ENCODE measurements at regions not wholly inside any gene's neighbourhood (a gene's known extent, or its start where the extent isn't known, plus 50 kb on each side); places are given as distances from the start of the nearest gene placed in this dataset.
A peak's percentile ranks its signal among the peaks of the same experiment; 100 is the strongest.

- no peak for FAIRE-seq
- H3K27me3 ChIP-seq (ENCODE audit: control insufficient read depth in 3 of 3, insufficient read depth in 3 of 3, low read length in 3 of 3) = no peaks in the 10 kb centered on the region
These were observed 72.8 kb upstream of the RARB start for GRCh38 chr3:25355034-25355885.

GRCh38 chr3:25355998-25356397 is 72.1 kb upstream of the RARB start:
- FAIRE-seq (no peak), DNase-seq (no peak)
- no peaks in the 10 kb centered on the region for H3K27me3 ChIP-seq (ENCODE audit: control insufficient read depth in 3 of 3, insufficient read depth in 3 of 3, low read length in 3 of 3)
- no peaks in the 10 kb centered on the region for H3K36me3 ChIP-seq (ENCODE audit: control insufficient read depth in 3 of 3, insufficient read depth in 2 of 3, low read depth in 1 of 3, low read length in 3 of 3)
- H3K27ac ChIP-seq (ENCODE audit: low read depth in 1 of 3, low read length in 2 of 3) = no peak overlapping the region
- 72 to 81% (median 81%) methylated on average over 3 of the region's 3 CpGs for WGBS, 3 donors
- H3K4me1 ChIP-seq (ENCODE audit: control insufficient read depth in 3 of 3, insufficient read depth in 2 of 3, low read depth in 1 of 3, low read length in 2 of 3) = no peaks in the 10 kb centered on the region
- H3K9me3 ChIP-seq (ENCODE audit: control insufficient read depth in 2 of 2, insufficient read depth in 1 of 2, low read depth in 1 of 2, low read length in 1 of 2) = no peaks in the 10 kb centered on the region
- H3K4me3 ChIP-seq (ENCODE audit: low read depth in 1 of 3, low read length in 3 of 3) = no peak overlapping the region

More at GRCh38 chr3:25355034-25355885, 72.8 kb upstream of the RARB start:
- no peaks in the 10 kb centered on the region for H3K36me3 ChIP-seq (ENCODE audit: control insufficient read depth in 3 of 3, insufficient read depth in 2 of 3, low read depth in 1 of 3, low read length in 3 of 3)
- no peak for DNase-seq
- WGBS, 3 donors = 45 to 56% (median 47%) methylated on average over 4 of the region's 4 CpGs
- no peak overlapping the region for H3K4me3 ChIP-seq (ENCODE audit: low read depth in 1 of 3, low read length in 3 of 3)
- H3K9me3 ChIP-seq (ENCODE audit: control insufficient read depth in 2 of 2, insufficient read depth in 1 of 2, low read depth in 1 of 2, low read length in 1 of 2) = no peaks in the 10 kb centered on the region
- no peak overlapping the region for H3K27ac ChIP-seq (ENCODE audit: low read depth in 1 of 3, low read length in 2 of 3)
- no peaks in the 10 kb centered on the region for H3K4me1 ChIP-seq (ENCODE audit: control insufficient read depth in 3 of 3, insufficient read depth in 2 of 3, low read depth in 1 of 3, low read length in 2 of 3)

- Histone ChIP-seq H3K4me3 (ENCODE audit: low read depth in 1 of 3, low read length in 3 of 3) (no peak overlapping the region), H3K36me3 (ENCODE audit: control insufficient read depth in 3 of 3, insufficient read depth in 2 of 3, low read depth in 1 of 3, low read length in 3 of 3) (no peaks in the 10 kb centered on the region), H3K4me1 (ENCODE audit: control insufficient read depth in 3 of 3, insufficient read depth in 2 of 3, low read depth in 1 of 3, low read length in 2 of 3) (peaks cover 0 to 2% (median 0%) of the 10 kb centered on the region in 3 donors), H3K27ac (ENCODE audit: low read depth in 1 of 3, low read length in 2 of 3) (no peak overlapping the region), H3K27me3 (ENCODE audit: control insufficient read depth in 3 of 3, insufficient read depth in 3 of 3, low read length in 3 of 3) (no peaks in the 10 kb centered on the region), H3K9me3 (ENCODE audit: control insufficient read depth in 2 of 2, insufficient read depth in 1 of 2, low read depth in 1 of 2, low read length in 1 of 2) (no peaks in the 10 kb centered on the region)
- FAIRE-seq (no peak), DNase-seq (no peak)
- WGBS, 3 donors = 75 to 88% (median 87%) methylated on average over 7 of the region's 7 CpGs
These were observed 65.9 kb upstream of the RARB start for GRCh38 chr3:25362118-25362517.

- peaks cover 0 to 2% (median 0%) of the 10 kb centered on the region in 3 donors for H3K4me1 ChIP-seq (ENCODE audit: control insufficient read depth in 3 of 3, insufficient read depth in 2 of 3, low read depth in 1 of 3, low read length in 2 of 3)
- H3K27me3 ChIP-seq (ENCODE audit: control insufficient read depth in 3 of 3, insufficient read depth in 3 of 3, low read length in 3 of 3) = no peaks in the 10 kb centered on the region
- FAIRE-seq (no peak), DNase-seq (peak in 1 of 2 donors; percentile 37)
- H3K9me3 ChIP-seq (ENCODE audit: control insufficient read depth in 2 of 2, insufficient read depth in 1 of 2, low read depth in 1 of 2, low read length in 1 of 2) = no peaks in the 10 kb centered on the region
- no peak overlapping the region for H3K4me3 ChIP-seq (ENCODE audit: low read depth in 1 of 3, low read length in 3 of 3)
- 7 to 56% (median 25%) methylated on average over 1 of the region's 1 CpG for WGBS, 3 donors
- peak overlapping the region in 1 of 3 donors; percentile 48 for H3K27ac ChIP-seq (ENCODE audit: low read depth in 1 of 3, low read length in 2 of 3)
- no peaks in the 10 kb centered on the region for H3K36me3 ChIP-seq (ENCODE audit: control insufficient read depth in 3 of 3, insufficient read depth in 2 of 3, low read depth in 1 of 3, low read length in 3 of 3)
These were observed 62.4 kb upstream of the RARB start for GRCh38 chr3:25365636-25366035.

- no peaks in the 10 kb centered on the region for H3K9me3 ChIP-seq (ENCODE audit: control insufficient read depth in 2 of 2, insufficient read depth in 1 of 2, low read depth in 1 of 2, low read length in 1 of 2)
- H3K4me1 ChIP-seq (ENCODE audit: control insufficient read depth in 3 of 3, insufficient read depth in 2 of 3, low read depth in 1 of 3, low read length in 2 of 3) = peaks cover 0 to 2% (median 0%) of the 10 kb centered on the region in 3 donors
- H3K36me3 ChIP-seq (ENCODE audit: control insufficient read depth in 3 of 3, insufficient read depth in 2 of 3, low read depth in 1 of 3, low read length in 3 of 3) = no peaks in the 10 kb centered on the region
- 93 to 97% (median 96%) methylated on average over 1 of the region's 1 CpG for WGBS, 3 donors
- FAIRE-seq (no peak), DNase-seq (no peak)
- H3K4me3 ChIP-seq (ENCODE audit: low read depth in 1 of 3, low read length in 3 of 3) = no peak overlapping the region
- no peaks in the 10 kb centered on the region for H3K27me3 ChIP-seq (ENCODE audit: control insufficient read depth in 3 of 3, insufficient read depth in 3 of 3, low read length in 3 of 3)
- H3K27ac ChIP-seq (ENCODE audit: low read depth in 1 of 3, low read length in 2 of 3) = no peak overlapping the region
These were observed 61.0 kb upstream of the RARB start for GRCh38 chr3:25367025-25367424.

- no peak for DNase-seq
These were observed 55.9 kb upstream of the RARB start for GRCh38 chr3:25372167-25372566.

GRCh38 chr3:25376340-25376739 is 51.7 kb upstream of the RARB start:
- DNase-seq (peak in 1 of 2 donors; percentile 69), FAIRE-seq (no peak)
- WGBS, 3 donors = 12 to 45% (median 37%) methylated on average over 4 of the region's 4 CpGs
- Histone ChIP-seq H3K27ac (ENCODE audit: low read depth in 1 of 3, low read length in 2 of 3) (peak overlapping the region in 1 of 3 donors; percentile 73), H3K4me3 (ENCODE audit: low read depth in 1 of 3, low read length in 3 of 3) (no peak overlapping the region), H3K27me3 (ENCODE audit: control insufficient read depth in 3 of 3, insufficient read depth in 3 of 3, low read length in 3 of 3) (no peaks in the 10 kb centered on the region), H3K36me3 (ENCODE audit: control insufficient read depth in 3 of 3, insufficient read depth in 2 of 3, low read depth in 1 of 3, low read length in 3 of 3) (no peaks in the 10 kb centered on the region), H3K4me1 (ENCODE audit: control insufficient read depth in 3 of 3, insufficient read depth in 2 of 3, low read depth in 1 of 3, low read length in 2 of 3) (peaks cover 0 to 28% (median 0%) of the 10 kb centered on the region in 3 donors), H3K9me3 (ENCODE audit: control insufficient read depth in 2 of 2, insufficient read depth in 1 of 2, low read depth in 1 of 2, low read length in 1 of 2) (no peaks in the 10 kb centered on the region)

More at GRCh38 chr3:25372167-25372566, 55.9 kb upstream of the RARB start:
- Histone ChIP-seq H3K27me3 (ENCODE audit: control insufficient read depth in 3 of 3, insufficient read depth in 3 of 3, low read length in 3 of 3) (no peaks in the 10 kb centered on the region), H3K9me3 (ENCODE audit: control insufficient read depth in 2 of 2, insufficient read depth in 1 of 2, low read depth in 1 of 2, low read length in 1 of 2) (no peaks in the 10 kb centered on the region), H3K27ac (ENCODE audit: low read depth in 1 of 3, low read length in 2 of 3) (no peak overlapping the region), H3K36me3 (ENCODE audit: control insufficient read depth in 3 of 3, insufficient read depth in 2 of 3, low read depth in 1 of 3, low read length in 3 of 3) (no peaks in the 10 kb centered on the region), H3K4me3 (ENCODE audit: low read depth in 1 of 3, low read length in 3 of 3) (no peak overlapping the region), H3K4me1 (ENCODE audit: control insufficient read depth in 3 of 3, insufficient read depth in 2 of 3, low read depth in 1 of 3, low read length in 2 of 3) (peaks cover 0 to 10% (median 0%) of the 10 kb centered on the region in 3 donors)
- no peak for FAIRE-seq
- 62 to 81% (median 67%) methylated on average over 3 of the region's 3 CpGs for WGBS, 3 donors

GRCh38 chr3:25377042-25377441 is 51.0 kb upstream of the RARB start:
- DNase-seq = peak in 1 of 2 donors; percentile 55
- peaks cover 0 to 28% (median 0%) of the 10 kb centered on the region in 3 donors for H3K4me1 ChIP-seq (ENCODE audit: control insufficient read depth in 3 of 3, insufficient read depth in 2 of 3, low read depth in 1 of 3, low read length in 2 of 3)
- no peak for FAIRE-seq
- no peaks in the 10 kb centered on the region for H3K27me3 ChIP-seq (ENCODE audit: control insufficient read depth in 3 of 3, insufficient read depth in 3 of 3, low read length in 3 of 3)
- H3K9me3 ChIP-seq (ENCODE audit: control insufficient read depth in 2 of 2, insufficient read depth in 1 of 2, low read depth in 1 of 2, low read length in 1 of 2) = no peaks in the 10 kb centered on the region
- WGBS, 3 donors = 16 to 58% (median 23%) methylated on average over 2 of the region's 2 CpGs
- H3K27ac ChIP-seq (ENCODE audit: low read depth in 1 of 3, low read length in 2 of 3) = peak overlapping the region in 1 of 3 donors; percentile 73
- H3K4me3 ChIP-seq (ENCODE audit: low read depth in 1 of 3, low read length in 3 of 3) = no peak overlapping the region
- H3K36me3 ChIP-seq (ENCODE audit: control insufficient read depth in 3 of 3, insufficient read depth in 2 of 3, low read depth in 1 of 3, low read length in 3 of 3) = no peaks in the 10 kb centered on the region
